ENCODE measurements at regions not wholly inside any gene's neighbourhood (a gene's known extent, or its start where the extent isn't known, plus 50 kb on each side); places are given as distances from the start of the nearest gene placed in this dataset.
"Not testable (repeated sequence)": the region's sequence is repeated elsewhere in the genome, so short reads cannot be mapped to it uniquely, and the experiment has no call there.

- Histone ChIP-seq H3K4me3 (ENCODE audit: low read depth in 1 of 2, low read length in 2 of 2) (no peak overlapping the region), H3K27me3 (ENCODE audit: control insufficient read depth in 1 of 2, insufficient read depth in 2 of 2, low read length in 2 of 2) (no peaks in the 10 kb centered on the region), H3K9me3 (ENCODE audit: control insufficient read depth in 2 of 2, insufficient read depth in 1 of 2, low read depth in 1 of 2, low read length in 1 of 2) (no peaks in the 10 kb centered on the region), H3K4me1 (ENCODE audit: control insufficient read depth in 2 of 2, insufficient read depth in 2 of 2, low read length in 1 of 2) (no peaks in the 10 kb centered on the region), H3K27ac (ENCODE audit: low read depth in 2 of 2, low read length in 1 of 2) (no peak overlapping the region), H3K36me3 (ENCODE audit: control insufficient read depth in 2 of 2, insufficient read depth in 2 of 2, low read length in 1 of 2) (no peaks in the 10 kb centered on the region)
- 79 to 80% methylated on average over 5 of the region's 5 CpGs for WGBS, 2 donors
Measured at GRCh38 chr6:169109411-169110220, 144.0 kb downstream of the THBS2 start.

- Histone ChIP-seq H3K27me3 (ENCODE audit: control insufficient read depth in 1 of 2, insufficient read depth in 2 of 2, low read length in 2 of 2) (no peaks in the 10 kb centered on the region), H3K4me1 (ENCODE audit: control insufficient read depth in 2 of 2, insufficient read depth in 2 of 2, low read length in 1 of 2) (no peaks in the 10 kb centered on the region), H3K9me3 (ENCODE audit: control insufficient read depth in 2 of 2, insufficient read depth in 1 of 2, low read depth in 1 of 2, low read length in 1 of 2) (no peaks in the 10 kb centered on the region), H3K36me3 (ENCODE audit: control insufficient read depth in 2 of 2, insufficient read depth in 2 of 2, low read length in 1 of 2) (no peaks in the 10 kb centered on the region), H3K27ac (ENCODE audit: low read depth in 2 of 2, low read length in 1 of 2) (no peak overlapping the region), H3K4me3 (ENCODE audit: low read depth in 1 of 2, low read length in 2 of 2) (no peak overlapping the region)
- WGBS, 2 donors = 96 to 98% methylated on average over 5 of the region's 5 CpGs
Measured at GRCh38 chr6:169108753-169109152, 144.9 kb downstream of the THBS2 start.

GRCh38 chr6:169106176-169106575, 147.5 kb downstream of the THBS2 start:
- H3K4me1 ChIP-seq (ENCODE audit: control insufficient read depth in 2 of 2, insufficient read depth in 2 of 2, low read length in 1 of 2) = no peaks in the 10 kb centered on the region
- H3K36me3 ChIP-seq (ENCODE audit: control insufficient read depth in 2 of 2, insufficient read depth in 2 of 2, low read length in 1 of 2) = no peaks in the 10 kb centered on the region
- H3K27me3 ChIP-seq (ENCODE audit: control insufficient read depth in 1 of 2, insufficient read depth in 2 of 2, low read length in 2 of 2) = no peaks in the 10 kb centered on the region
- H3K9me3 ChIP-seq (ENCODE audit: control insufficient read depth in 2 of 2, insufficient read depth in 1 of 2, low read depth in 1 of 2, low read length in 1 of 2) = no peaks in the 10 kb centered on the region
- no peak overlapping the region for H3K27ac ChIP-seq (ENCODE audit: low read depth in 2 of 2, low read length in 1 of 2)
- H3K4me3 ChIP-seq (ENCODE audit: low read depth in 1 of 2, low read length in 2 of 2) = no peak overlapping the region
- WGBS, 2 donors = 86 to 91% methylated on average over 2 of the region's 2 CpGs

DNA sequence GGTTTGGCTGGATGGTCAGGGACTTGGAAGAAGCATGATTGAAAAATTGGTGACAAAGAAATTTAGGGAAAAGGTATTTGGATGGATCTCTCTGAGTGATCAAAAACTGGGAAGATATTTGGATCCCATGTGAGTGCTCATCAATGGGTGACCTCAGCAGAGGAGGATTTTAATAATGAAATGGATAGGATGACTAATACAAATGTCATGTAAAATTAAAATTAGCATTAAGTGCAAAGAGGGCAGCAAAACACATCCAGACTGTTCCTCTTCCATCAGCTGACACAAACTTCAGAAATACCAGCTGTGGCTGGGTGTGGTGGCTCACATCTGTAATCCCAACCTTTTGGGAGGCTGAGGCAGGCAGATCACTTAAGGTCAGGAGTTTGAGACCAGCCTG, 151.7 kb downstream of the THBS2 start:
- no peaks in the 10 kb centered on the region for H3K27me3 ChIP-seq (ENCODE audit: control insufficient read depth in 1 of 2, insufficient read depth in 2 of 2, low read length in 2 of 2)
- no peak overlapping the region for H3K27ac ChIP-seq (ENCODE audit: low read depth in 2 of 2, low read length in 1 of 2)
- H3K9me3 ChIP-seq (ENCODE audit: control insufficient read depth in 2 of 2, insufficient read depth in 1 of 2, low read depth in 1 of 2, low read length in 1 of 2) = no peaks in the 10 kb centered on the region
- no peaks in the 10 kb centered on the region for H3K4me1 ChIP-seq (ENCODE audit: control insufficient read depth in 2 of 2, insufficient read depth in 2 of 2, low read length in 1 of 2)
- no peak overlapping the region for H3K4me3 ChIP-seq (ENCODE audit: low read depth in 1 of 2, low read length in 2 of 2)
- no peaks in the 10 kb centered on the region for H3K36me3 ChIP-seq (ENCODE audit: control insufficient read depth in 2 of 2, insufficient read depth in 2 of 2, low read length in 1 of 2)

- WGBS, 2 donors = 82 to 85% methylated on average over 6 of the region's 6 CpGs
- Histone ChIP-seq H3K4me1 (ENCODE audit: control insufficient read depth in 2 of 2, insufficient read depth in 2 of 2, low read length in 1 of 2) (no peaks in the 10 kb centered on the region), H3K27me3 (ENCODE audit: control insufficient read depth in 1 of 2, insufficient read depth in 2 of 2, low read length in 2 of 2) (no peaks in the 10 kb centered on the region), H3K4me3 (ENCODE audit: low read depth in 1 of 2, low read length in 2 of 2) (no peak overlapping the region), H3K27ac (ENCODE audit: low read depth in 2 of 2, low read length in 1 of 2) (no peak overlapping the region), H3K36me3 (ENCODE audit: control insufficient read depth in 2 of 2, insufficient read depth in 2 of 2, low read length in 1 of 2) (no peaks in the 10 kb centered on the region), H3K9me3 (ENCODE audit: control insufficient read depth in 2 of 2, insufficient read depth in 1 of 2, low read depth in 1 of 2, low read length in 1 of 2) (no peaks in the 10 kb centered on the region)
Measured at GRCh38 chr6:169101036-169101805, 152.4 kb downstream of the THBS2 start.

GRCh38 chr6:169099411-169100202, 154.0 kb downstream of the THBS2 start:
- WGBS, 2 donors = 75 to 77% methylated on average over 5 of the region's 5 CpGs
- Histone ChIP-seq H3K36me3 (ENCODE audit: control insufficient read depth in 2 of 2, insufficient read depth in 2 of 2, low read length in 1 of 2) (no peaks in the 10 kb centered on the region), H3K4me1 (ENCODE audit: control insufficient read depth in 2 of 2, insufficient read depth in 2 of 2, low read length in 1 of 2) (no peaks in the 10 kb centered on the region), H3K27ac (ENCODE audit: low read depth in 2 of 2, low read length in 1 of 2) (no peak overlapping the region), H3K9me3 (ENCODE audit: control insufficient read depth in 2 of 2, insufficient read depth in 1 of 2, low read depth in 1 of 2, low read length in 1 of 2) (no peaks in the 10 kb centered on the region), H3K27me3 (ENCODE audit: control insufficient read depth in 1 of 2, insufficient read depth in 2 of 2, low read length in 2 of 2) (no peaks in the 10 kb centered on the region), H3K4me3 (ENCODE audit: low read depth in 1 of 2, low read length in 2 of 2) (no peak overlapping the region)

GRCh38 chr6:169098651-169099050, 155.0 kb downstream of the THBS2 start:
- H3K36me3 ChIP-seq (ENCODE audit: control insufficient read depth in 2 of 2, insufficient read depth in 2 of 2, low read length in 1 of 2); H3K27ac ChIP-seq (ENCODE audit: low read depth in 2 of 2, low read length in 1 of 2); H3K4me1 ChIP-seq (ENCODE audit: control insufficient read depth in 2 of 2, insufficient read depth in 2 of 2, low read length in 1 of 2); H3K9me3 ChIP-seq (ENCODE audit: control insufficient read depth in 2 of 2, insufficient read depth in 1 of 2, low read depth in 1 of 2, low read length in 1 of 2); H3K27me3 ChIP-seq (ENCODE audit: control insufficient read depth in 1 of 2, insufficient read depth in 2 of 2, low read length in 2 of 2); H3K4me3 ChIP-seq (ENCODE audit: low read depth in 1 of 2, low read length in 2 of 2): not testable (repeated sequence)
- 81 to 90% methylated on average over 2 of the region's 2 CpGs for WGBS, 2 donors

DNA sequence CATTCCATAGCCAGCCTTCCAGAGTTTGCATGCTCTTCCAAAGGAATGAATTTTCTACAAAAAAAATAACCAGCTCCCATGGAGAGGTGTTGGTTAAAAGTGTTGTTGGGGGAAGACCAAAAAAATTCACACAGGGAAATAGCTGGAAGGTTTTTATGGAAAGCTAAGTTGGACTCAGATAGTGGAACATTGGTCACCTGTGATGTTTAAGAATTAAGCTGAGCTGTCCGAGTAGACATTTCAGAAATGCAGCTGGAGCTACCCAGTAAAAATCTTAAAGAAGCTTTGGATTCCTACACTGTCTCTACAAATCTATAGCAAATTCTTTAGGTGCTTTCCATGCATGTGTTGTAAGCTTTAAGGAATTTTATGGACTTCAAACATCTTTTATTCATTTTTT, 155.5 kb downstream of the THBS2 start:
- H3K27ac ChIP-seq (ENCODE audit: low read depth in 2 of 2, low read length in 1 of 2) = no peak overlapping the region
- 77 to 85% methylated on average over 1 of the region's 1 CpG for WGBS, 2 donors
- H3K4me1 ChIP-seq (ENCODE audit: control insufficient read depth in 2 of 2, insufficient read depth in 2 of 2, low read length in 1 of 2) = no peaks in the 10 kb centered on the region
- no peaks in the 10 kb centered on the region for H3K36me3 ChIP-seq (ENCODE audit: control insufficient read depth in 2 of 2, insufficient read depth in 2 of 2, low read length in 1 of 2)
- H3K27me3 ChIP-seq (ENCODE audit: control insufficient read depth in 1 of 2, insufficient read depth in 2 of 2, low read length in 2 of 2) = no peaks in the 10 kb centered on the region
- no peaks in the 10 kb centered on the region for H3K9me3 ChIP-seq (ENCODE audit: control insufficient read depth in 2 of 2, insufficient read depth in 1 of 2, low read depth in 1 of 2, low read length in 1 of 2)
- H3K4me3 ChIP-seq (ENCODE audit: low read depth in 1 of 2, low read length in 2 of 2) = no peak overlapping the region

DNA sequence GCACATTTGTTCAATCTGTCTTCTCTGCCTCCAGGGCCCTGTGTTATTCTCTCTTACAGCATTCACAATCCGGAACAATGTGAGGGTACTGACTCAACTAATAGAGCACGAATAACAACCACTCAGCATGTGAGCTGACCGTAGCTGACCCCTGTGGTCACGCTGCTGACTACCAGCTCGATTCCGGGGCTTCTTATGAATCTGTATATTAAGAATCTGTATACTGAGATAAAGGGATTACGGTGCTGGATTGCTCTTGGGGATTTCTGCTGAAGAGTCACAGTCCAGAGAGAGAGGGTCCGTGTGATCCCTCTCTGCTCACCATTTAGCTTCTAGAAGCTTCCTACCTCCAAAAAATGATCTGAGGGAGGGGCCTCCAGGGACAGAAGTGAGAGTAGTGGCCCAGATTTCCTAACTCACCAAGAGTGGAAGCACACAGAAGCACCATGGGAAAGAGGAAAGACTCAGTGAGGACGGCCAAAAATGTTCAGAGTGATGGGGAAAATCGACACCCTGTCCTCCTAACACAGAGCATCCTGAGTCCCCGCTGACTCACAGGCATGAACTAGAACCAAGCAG, 156.2 kb downstream of the THBS2 start:
- 78 to 80% methylated on average over 11 of the region's 11 CpGs for WGBS, 2 donors
- H3K9me3 ChIP-seq (ENCODE audit: control insufficient read depth in 2 of 2, insufficient read depth in 1 of 2, low read depth in 1 of 2, low read length in 1 of 2) = no peaks in the 10 kb centered on the region
- H3K4me3 ChIP-seq (ENCODE audit: low read depth in 1 of 2, low read length in 2 of 2) = no peak overlapping the region
- H3K27me3 ChIP-seq (ENCODE audit: control insufficient read depth in 1 of 2, insufficient read depth in 2 of 2, low read length in 2 of 2) = no peaks in the 10 kb centered on the region
- H3K36me3 ChIP-seq (ENCODE audit: control insufficient read depth in 2 of 2, insufficient read depth in 2 of 2, low read length in 1 of 2) = no peaks in the 10 kb centered on the region
- H3K27ac ChIP-seq (ENCODE audit: low read depth in 2 of 2, low read length in 1 of 2) = no peak overlapping the region
- no peaks in the 10 kb centered on the region for H3K4me1 ChIP-seq (ENCODE audit: control insufficient read depth in 2 of 2, insufficient read depth in 2 of 2, low read length in 1 of 2)

All from esophagus (tissue), 2 donors.